Retina (tissue), 1 donor: ENCODE measurements at regions not wholly inside any gene's neighbourhood (a gene's known extent, or its start where the extent isn't known, plus 50 kb on each side); places are given as distances from the start of the nearest gene placed in this dataset.

Experiments used
- DNase-seq: peaks from one replicate; pipeline ENCODE4 v3.0.0-alpha.2; 2016

GRCh38 chr1:4554271-4554865, 100.0 kb upstream of the AJAP1 start:
- DNase-seq = no peak

GRCh38 chr1:4557949-4558348, 96.5 kb upstream of the AJAP1 start:
- no peak for DNase-seq

- DNase-seq = no peak
These were observed 93.2 kb upstream of the AJAP1 start for GRCh38 chr1:4561205-4561604.

GRCh38 chr1:4562321-4562720, 92.1 kb upstream of the AJAP1 start:
- DNase-seq = no peak

- no peak for DNase-seq
These were observed 90.8 kb upstream of the AJAP1 start for GRCh38 chr1:4563586-4563985.

GRCh38 chr1:4564051-4564450, 90.4 kb upstream of the AJAP1 start:
- DNase-seq = no peak

GRCh38 chr1:4565166-4565565, 89.2 kb upstream of the AJAP1 start:
- DNase-seq = no peak

GRCh38 chr1:4565801-4566449, 88.5 kb upstream of the AJAP1 start:
- no peak for DNase-seq

GRCh38 chr1:4571263-4571662, 83.1 kb upstream of the AJAP1 start:
- no peak for DNase-seq

- no peak for DNase-seq
These were observed 80.9 kb upstream of the AJAP1 start for GRCh38 chr1:4573526-4573925.

- no peak for DNase-seq
These were observed 72.6 kb upstream of the AJAP1 start for GRCh38 chr1:4581807-4582206.

- no peak for DNase-seq
These were observed 70.0 kb upstream of the AJAP1 start for GRCh38 chr1:4584449-4584848.

- DNase-seq = peak; percentile 60
These were observed 69.2 kb upstream of the AJAP1 start for GRCh38 chr1:4585216-4585615.

GRCh38 chr1:4585705-4586104, 68.7 kb upstream of the AJAP1 start:
- no peak for DNase-seq

- DNase-seq = no peak
These were observed 67.7 kb upstream of the AJAP1 start for GRCh38 chr1:4586611-4587160.

- no peak for DNase-seq
These were observed 66.7 kb upstream of the AJAP1 start for GRCh38 chr1:4587721-4588120.

- DNase-seq = no peak
These were observed 63.7 kb upstream of the AJAP1 start for GRCh38 chr1:4590756-4591155.

- no peak for DNase-seq
These were observed 62.5 kb upstream of the AJAP1 start for GRCh38 chr1:4591926-4592325.

GRCh38 chr1:4593106-4593505, 61.3 kb upstream of the AJAP1 start:
- DNase-seq = no peak

GRCh38 chr1:4594286-4594991, 60.0 kb upstream of the AJAP1 start:
- DNase-seq = no peak

- DNase-seq = no peak
These were observed 58.8 kb upstream of the AJAP1 start for GRCh38 chr1:4595341-4596225.

- no peak for DNase-seq
These were observed 57.9 kb upstream of the AJAP1 start for GRCh38 chr1:4596486-4596885.

GRCh38 chr1:4597020-4597419, 57.4 kb upstream of the AJAP1 start:
- no peak for DNase-seq
